ENCODE measurements at regions not wholly inside any gene's neighbourhood (a gene's known extent, or its start where the extent isn't known, plus 50 kb on each side); places are given as distances from the start of the nearest gene placed in this dataset.

DNA sequence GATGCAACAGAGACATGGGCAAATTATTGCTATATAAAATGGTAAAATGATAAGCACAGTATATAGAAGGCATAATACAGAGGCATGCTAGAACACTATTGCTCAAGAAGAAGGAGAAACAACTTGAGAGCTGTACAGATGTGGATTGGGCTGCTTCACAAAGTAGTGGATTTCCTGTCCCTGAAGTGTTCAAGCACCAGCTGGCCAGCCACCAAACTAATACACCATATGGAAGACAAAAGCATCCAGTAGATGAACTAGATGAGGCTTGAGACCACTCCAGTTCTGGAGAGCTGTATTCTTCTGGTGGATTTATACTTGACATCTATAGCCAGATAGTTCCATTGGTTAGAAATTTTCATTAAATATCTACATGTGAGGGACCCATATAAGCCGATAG lies 134.1 kb upstream of the GNAO1 start:
- TF ChIP-seq, protein P1, sequence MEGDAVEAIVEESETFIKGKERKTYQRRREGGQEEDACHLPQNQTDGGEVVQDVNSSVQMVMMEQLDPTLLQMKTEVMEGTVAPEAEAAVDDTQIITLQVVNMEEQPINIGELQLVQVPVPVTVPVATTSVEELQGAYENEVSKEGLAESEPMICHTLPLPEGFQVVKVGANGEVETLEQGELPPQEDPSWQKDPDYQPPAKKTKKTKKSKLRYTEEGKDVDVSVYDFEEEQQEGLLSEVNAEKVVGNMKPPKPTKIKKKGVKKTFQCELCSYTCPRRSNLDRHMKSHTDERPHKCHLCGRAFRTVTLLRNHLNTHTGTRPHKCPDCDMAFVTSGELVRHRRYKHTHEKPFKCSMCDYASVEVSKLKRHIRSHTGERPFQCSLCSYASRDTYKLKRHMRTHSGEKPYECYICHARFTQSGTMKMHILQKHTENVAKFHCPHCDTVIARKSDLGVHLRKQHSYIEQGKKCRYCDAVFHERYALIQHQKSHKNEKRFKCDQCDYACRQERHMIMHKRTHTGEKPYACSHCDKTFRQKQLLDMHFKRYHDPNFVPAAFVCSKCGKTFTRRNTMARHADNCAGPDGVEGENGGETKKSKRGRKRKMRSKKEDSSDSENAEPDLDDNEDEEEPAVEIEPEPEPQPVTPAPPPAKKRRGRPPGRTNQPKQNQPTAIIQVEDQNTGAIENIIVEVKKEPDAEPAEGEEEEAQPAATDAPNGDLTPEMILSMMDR (IDR thresholded peaks at IDR 0.05): no peak
- H3K4me1 Mint-ChIP-seq (ENCODE audit: low read depth): no peaks in the 10 kb centered on the region
- H3K9me3 Mint-ChIP-seq (ENCODE audit: low read depth): peaks cover 4% of the 10 kb centered on the region
- no peak for DNase-seq (ENCODE audit: low spot score)
- no peaks in the 10 kb centered on the region for H3K27me3 Mint-ChIP-seq (ENCODE audit: low read depth)
- H3K36me3 Mint-ChIP-seq (ENCODE audit: low read depth): no peaks in the 10 kb centered on the region
- H3K27ac Mint-ChIP-seq (ENCODE audit: unreplicated experiment): no peak overlapping the region
- no peak overlapping the region for H3K4me3 Mint-ChIP-seq (ENCODE audit: unreplicated experiment)

DNA sequence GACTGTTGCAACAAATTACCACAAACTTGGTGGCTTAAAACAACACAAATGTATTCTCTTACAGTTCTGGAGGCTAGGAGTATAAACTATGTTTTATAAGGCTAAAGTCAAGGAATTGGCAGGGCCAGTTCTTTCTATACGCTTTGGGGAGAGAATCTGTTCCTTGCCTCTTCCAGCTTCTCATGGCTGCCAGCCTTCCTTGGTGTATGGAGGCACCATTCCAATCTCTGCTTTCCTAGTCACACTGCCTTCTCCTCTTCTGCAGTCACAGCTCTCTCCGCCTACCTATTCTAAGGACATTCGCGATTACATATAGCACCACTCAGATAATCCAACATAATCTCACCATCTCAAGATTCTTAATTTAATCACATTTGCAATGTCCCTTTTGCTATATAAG lies 140.4 kb upstream of the GNAO1 start:
- no peaks in the 10 kb centered on the region for H3K36me3 Mint-ChIP-seq (ENCODE audit: low read depth)
- TF ChIP-seq, protein P1 (IDR thresholded peaks at IDR 0.05): no peak
- H3K4me1 Mint-ChIP-seq (ENCODE audit: low read depth): no peaks in the 10 kb centered on the region
- H3K27ac Mint-ChIP-seq (ENCODE audit: unreplicated experiment): no peak overlapping the region
- peaks cover 11% of the 10 kb centered on the region for H3K27me3 Mint-ChIP-seq (ENCODE audit: low read depth)
- peaks cover 4% of the 10 kb centered on the region for H3K9me3 Mint-ChIP-seq (ENCODE audit: low read depth)
- H3K4me3 Mint-ChIP-seq (ENCODE audit: unreplicated experiment): no peak overlapping the region
- DNase-seq (ENCODE audit: low spot score): no peak

DNA sequence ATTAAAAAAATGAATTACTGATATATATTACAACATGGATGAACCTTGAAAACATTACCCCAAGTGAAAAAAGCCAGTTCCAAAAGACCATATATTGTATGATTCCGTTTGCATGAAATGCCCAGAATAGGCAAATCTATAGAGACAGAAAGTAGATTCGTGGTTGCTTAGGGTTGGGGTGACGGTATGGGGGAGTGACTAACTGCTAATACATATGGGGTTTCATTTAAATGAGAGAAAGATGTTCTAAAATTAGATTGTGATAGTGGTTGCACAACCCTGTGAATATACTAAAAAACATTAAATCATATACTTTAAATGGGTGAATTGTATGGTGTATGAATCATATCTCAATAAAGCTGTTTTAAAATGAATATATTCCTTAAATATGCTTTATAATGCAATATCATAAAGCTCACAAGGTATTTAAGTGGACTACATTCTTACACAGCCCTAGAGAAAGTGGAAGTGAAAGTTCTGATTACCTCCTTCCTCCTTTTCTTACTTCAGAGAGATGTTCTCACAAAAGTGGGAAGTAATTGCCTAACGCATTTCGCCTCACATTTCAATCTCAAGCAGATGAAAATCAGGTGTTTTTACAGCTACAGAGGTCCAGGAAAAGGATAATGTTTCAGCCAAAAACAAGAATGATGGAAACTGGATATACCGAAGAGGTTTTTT lies 142.7 kb upstream of the GNAO1 start:
- no peak for DNase-seq (ENCODE audit: low spot score)
- peaks cover 4% of the 10 kb centered on the region for H3K9me3 Mint-ChIP-seq (ENCODE audit: low read depth)
- no peak overlapping the region for H3K4me3 Mint-ChIP-seq (ENCODE audit: unreplicated experiment)
- peaks cover 11% of the 10 kb centered on the region for H3K27me3 Mint-ChIP-seq (ENCODE audit: low read depth)
- no peaks in the 10 kb centered on the region for H3K36me3 Mint-ChIP-seq (ENCODE audit: low read depth)
- TF ChIP-seq, protein P1 (IDR thresholded peaks at IDR 0.05): no peak
- H3K4me1 Mint-ChIP-seq (ENCODE audit: low read depth): no peaks in the 10 kb centered on the region
- no peak overlapping the region for H3K27ac Mint-ChIP-seq (ENCODE audit: unreplicated experiment)

DNA sequence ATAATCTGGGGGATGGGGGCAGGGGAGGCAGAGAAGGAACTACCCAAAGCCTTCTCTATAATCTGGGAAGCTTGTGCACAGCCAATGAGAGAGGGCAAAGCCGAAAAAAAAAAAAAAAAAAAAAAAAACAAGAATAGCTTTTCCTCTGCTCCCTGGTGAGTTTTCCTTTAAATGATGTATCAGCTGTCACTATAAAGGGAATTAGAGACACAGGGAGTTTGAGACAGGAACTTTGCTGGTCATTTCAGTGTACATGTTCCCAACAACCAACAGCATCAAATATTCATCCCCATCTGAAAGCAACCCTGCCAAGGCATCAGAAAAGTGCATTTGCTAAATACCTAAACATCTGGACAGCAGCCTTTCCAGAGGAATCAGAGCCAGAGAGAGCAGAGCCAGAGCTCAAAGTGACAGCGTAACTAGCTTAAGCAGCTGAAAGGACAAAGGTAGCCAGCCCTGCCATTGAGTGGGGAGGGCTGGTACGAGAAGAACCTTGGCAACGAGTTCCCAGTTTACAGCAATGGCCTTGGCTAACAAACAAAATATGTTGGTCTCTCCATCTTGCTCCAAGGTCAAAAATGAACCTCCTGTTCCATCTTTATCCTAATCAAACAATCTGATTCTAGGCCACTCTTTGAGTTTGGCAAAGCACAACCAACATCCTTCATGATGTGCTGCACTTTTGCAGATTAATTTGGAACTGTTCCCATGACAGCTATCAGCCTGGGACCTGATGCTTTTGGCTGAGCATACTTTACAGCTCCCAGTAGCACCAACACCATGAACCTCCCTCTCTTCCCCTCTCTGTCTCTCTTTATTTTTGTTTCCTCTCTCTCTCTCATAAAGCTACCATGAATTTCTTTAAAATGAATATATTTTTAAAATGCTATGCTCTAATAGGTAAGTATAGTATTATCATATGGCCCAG lies 143.7 kb upstream of the GNAO1 start:
- peaks cover 11% of the 10 kb centered on the region for H3K27me3 Mint-ChIP-seq (ENCODE audit: low read depth)
- H3K36me3 Mint-ChIP-seq (ENCODE audit: low read depth): no peaks in the 10 kb centered on the region
- H3K4me3 Mint-ChIP-seq (ENCODE audit: unreplicated experiment): no peak overlapping the region
- H3K9me3 Mint-ChIP-seq (ENCODE audit: low read depth): no peaks in the 10 kb centered on the region
- TF ChIP-seq, protein P1 (IDR thresholded peaks at IDR 0.05): no peak
- no peak overlapping the region for H3K27ac Mint-ChIP-seq (ENCODE audit: unreplicated experiment)
- DNase-seq (ENCODE audit: low spot score): no peak
- H3K4me1 Mint-ChIP-seq (ENCODE audit: low read depth): no peaks in the 10 kb centered on the region

DNA sequence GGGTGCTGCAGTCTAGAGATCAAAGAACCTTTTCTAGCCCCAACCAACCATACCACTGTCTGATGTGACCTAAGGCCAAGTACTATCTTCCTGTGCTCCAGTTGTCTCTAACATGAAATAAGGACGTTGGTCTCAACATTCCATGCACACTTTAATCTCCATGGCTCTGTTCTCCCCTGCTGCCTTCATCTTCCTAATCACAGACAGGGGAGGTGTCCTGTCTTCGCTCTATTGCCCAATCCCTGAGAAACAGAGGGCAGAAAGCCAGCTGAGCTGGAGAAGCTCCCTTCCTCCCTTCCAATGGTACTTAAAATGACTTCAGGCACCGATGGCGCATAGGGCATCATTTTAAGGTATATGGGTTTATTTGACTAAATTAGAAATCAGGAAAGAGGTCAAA lies 148.9 kb upstream of the GNAO1 start:
- peaks cover 2% of the 10 kb centered on the region for H3K36me3 Mint-ChIP-seq (ENCODE audit: low read depth)
- TF ChIP-seq, protein P1 (IDR thresholded peaks at IDR 0.05): no peak
- H3K27ac Mint-ChIP-seq (ENCODE audit: unreplicated experiment): no peak overlapping the region
- no peak for DNase-seq (ENCODE audit: low spot score)
- peaks cover 11% of the 10 kb centered on the region for H3K9me3 Mint-ChIP-seq (ENCODE audit: low read depth)
- no peak overlapping the region for H3K4me3 Mint-ChIP-seq (ENCODE audit: unreplicated experiment)
- no peaks in the 10 kb centered on the region for H3K4me1 Mint-ChIP-seq (ENCODE audit: low read depth)
- H3K27me3 Mint-ChIP-seq (ENCODE audit: low read depth): peaks cover 5% of the 10 kb centered on the region

Data from chondrocyte (in vitro differentiated cells).